Adrenal gland (tissue), 9 donors: ENCODE measurements at regions not wholly inside any gene's neighbourhood (a gene's known extent, or its start where the extent isn't known, plus 50 kb on each side); places are given as distances from the start of the nearest gene placed in this dataset.

Source experiments
- DNase-seq, 7 donors: peaks; one replicate each; pipeline ENCODE4 v3.0.0-alpha.2; 2019 to 2020
- H3K27ac ChIP-seq, 5 donors: fragments of 200-600 bp; sonication (generic) in 4 of 5; 1 replicate in 3 of 5; 2 replicates in 2 of 5; pipeline versions ENCODE4 v1.5.1 to v1.8.0; 2016 to 2020; ENCODE audit warnings: mild to moderate bottlenecking in 1 of 5
- H3K27me3 ChIP-seq: fragments of 200-600 bp; 2 replicates; pipeline ENCODE4 v1.8.0; 2021
- H3K36me3 ChIP-seq, 2 donors: fragments of 200-600 bp; replicated peaks in 1 of 2; 1 replicate in 1 of 2; 2 replicates in 1 of 2; pipeline versions ENCODE4 v1.5.1 to v1.8.0; 2018 to 2022
- H3K4me1 ChIP-seq, 2 donors: fragments of 200-600 bp; replicated peaks in 1 of 2; 1 replicate in 1 of 2; 2 replicates in 1 of 2; pipeline versions ENCODE4 v1.5.1 to v1.8.0; 2018 to 2021
- H3K4me3 ChIP-seq, 4 donors: fragments of 200-600 bp; sonication (generic) in 3 of 4; one replicate each; pipeline ENCODE4 v1.5.1; 2016 to 2018
- H3K9me3 ChIP-seq, 3 donors: fragments of 200-600 bp; sonication (generic) in 1 of 3; replicated peaks in 1 of 3; 1 replicate in 2 of 3; 2 replicates in 1 of 3; pipeline versions ENCODE4 v1.5.1 to v1.8.0; 2016 to 2021
- POLR2A ChIP-seq, 2 donors: fragments of 450-650 bp; IDR thresholded peaks; one replicate each; pipeline ENCODE4 v1.6.1; 2017; ENCODE audit warnings: antibody characterized with exemption in 2 of 2, mild to moderate bottlenecking in 2 of 2, moderate library complexity in 1 of 2
- WGBS, 4 donors: extraction: QIAGEN DNeasy Blood & Tissue Kit in 2 of 4; methylation state at CpG; one replicate each; pipeline versions ENCODE4 v1.1.5 to v1.1.7; 2013 to 2017; 5-methylcytosine and 5-hydroxymethylcytosine counted together
- intact Hi-C, 2 donors: fragments of 100-400 bp; cut with DNase I; formaldehyde crosslinking; loops; one replicate each; pipeline versions ENCODE4 v1.14.1 to v1.15.0; 2022 to 2023
- TF ChIP-seq, protein P1 (sequence below), 6 experiments: fragments of 450-650 bp in 4 of 6; fragments of 200-600 bp in 2 of 6; sonication (generic) in 1 of 6; IDR thresholded peaks; 1 replicate in 5 of 6; 2 replicates in 1 of 6; pipeline versions ENCODE4 v1.5.1 to v1.8.0; 2016 to 2021; ENCODE audit warnings: antibody characterized with exemption in 6 of 6, mild to moderate bottlenecking in 2 of 6, moderate library complexity in 1 of 6
- donor health status: healthy with polysubstance abuse.
- donor health status: Bipolar disorder and iron deficiency.
- donor health status: DM: yes; HTN: yes; CAD: no.
- donor health status: DM: no; HTN: no; CAD: no.
- donor health status: DM: no; HTN: no; CAD: no.

DNA sequence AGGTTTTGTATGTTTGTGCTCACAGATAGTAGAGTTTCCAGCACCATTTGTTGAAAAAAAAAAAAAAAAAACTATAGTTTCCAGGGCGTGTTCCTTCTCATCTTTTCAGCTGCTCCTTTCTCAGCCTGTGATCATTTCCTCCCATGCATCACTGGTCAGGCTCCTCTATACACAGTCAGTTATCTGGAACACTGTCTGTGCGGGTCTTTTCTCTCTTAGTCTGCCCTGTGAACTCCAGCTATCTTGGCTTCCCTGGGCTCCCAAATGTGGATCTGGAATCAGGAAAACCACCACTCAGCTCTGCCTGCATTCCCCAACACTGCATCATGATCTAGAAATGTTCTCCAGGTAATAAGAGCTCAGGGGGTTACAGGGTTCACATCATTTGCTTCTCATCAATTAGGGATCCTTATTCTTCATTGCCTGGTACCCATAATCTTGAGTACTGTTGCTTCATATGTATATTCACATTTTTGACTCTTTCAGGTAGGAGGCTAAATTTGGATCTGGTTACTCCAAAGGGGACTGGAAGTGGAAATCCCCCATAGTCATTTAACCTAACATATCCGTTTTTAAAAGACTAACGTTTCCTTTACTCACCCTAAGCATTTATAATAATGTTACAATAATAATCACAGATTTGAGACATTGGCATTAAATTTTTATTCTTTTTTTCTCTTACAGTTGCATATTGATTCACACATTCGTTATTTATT, 221.8 kb upstream of the KLF3 start:
- no peaks in the 10 kb centered on the region for H3K4me1 ChIP-seq
- no peak overlapping the region for H3K4me3 ChIP-seq
- no peak overlapping the region for H3K27ac ChIP-seq
- H3K9me3 ChIP-seq = no peaks in the 10 kb centered on the region
- no peaks in the 10 kb centered on the region for H3K27me3 ChIP-seq
- no peaks in the 10 kb centered on the region for H3K36me3 ChIP-seq
- no peak for DNase-seq
- intact Hi-C loops = no loop called here
- TF ChIP-seq, protein P1, sequence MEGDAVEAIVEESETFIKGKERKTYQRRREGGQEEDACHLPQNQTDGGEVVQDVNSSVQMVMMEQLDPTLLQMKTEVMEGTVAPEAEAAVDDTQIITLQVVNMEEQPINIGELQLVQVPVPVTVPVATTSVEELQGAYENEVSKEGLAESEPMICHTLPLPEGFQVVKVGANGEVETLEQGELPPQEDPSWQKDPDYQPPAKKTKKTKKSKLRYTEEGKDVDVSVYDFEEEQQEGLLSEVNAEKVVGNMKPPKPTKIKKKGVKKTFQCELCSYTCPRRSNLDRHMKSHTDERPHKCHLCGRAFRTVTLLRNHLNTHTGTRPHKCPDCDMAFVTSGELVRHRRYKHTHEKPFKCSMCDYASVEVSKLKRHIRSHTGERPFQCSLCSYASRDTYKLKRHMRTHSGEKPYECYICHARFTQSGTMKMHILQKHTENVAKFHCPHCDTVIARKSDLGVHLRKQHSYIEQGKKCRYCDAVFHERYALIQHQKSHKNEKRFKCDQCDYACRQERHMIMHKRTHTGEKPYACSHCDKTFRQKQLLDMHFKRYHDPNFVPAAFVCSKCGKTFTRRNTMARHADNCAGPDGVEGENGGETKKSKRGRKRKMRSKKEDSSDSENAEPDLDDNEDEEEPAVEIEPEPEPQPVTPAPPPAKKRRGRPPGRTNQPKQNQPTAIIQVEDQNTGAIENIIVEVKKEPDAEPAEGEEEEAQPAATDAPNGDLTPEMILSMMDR (IDR thresholded peaks at IDR 0.05) = no peak
- TF ChIP-seq POLR2A (IDR thresholded peaks at IDR 0.05) = no peak
- 74 to 78% (median 76%) methylated on average over 5 of the region's 5 CpGs for WGBS, 4 donors

DNA sequence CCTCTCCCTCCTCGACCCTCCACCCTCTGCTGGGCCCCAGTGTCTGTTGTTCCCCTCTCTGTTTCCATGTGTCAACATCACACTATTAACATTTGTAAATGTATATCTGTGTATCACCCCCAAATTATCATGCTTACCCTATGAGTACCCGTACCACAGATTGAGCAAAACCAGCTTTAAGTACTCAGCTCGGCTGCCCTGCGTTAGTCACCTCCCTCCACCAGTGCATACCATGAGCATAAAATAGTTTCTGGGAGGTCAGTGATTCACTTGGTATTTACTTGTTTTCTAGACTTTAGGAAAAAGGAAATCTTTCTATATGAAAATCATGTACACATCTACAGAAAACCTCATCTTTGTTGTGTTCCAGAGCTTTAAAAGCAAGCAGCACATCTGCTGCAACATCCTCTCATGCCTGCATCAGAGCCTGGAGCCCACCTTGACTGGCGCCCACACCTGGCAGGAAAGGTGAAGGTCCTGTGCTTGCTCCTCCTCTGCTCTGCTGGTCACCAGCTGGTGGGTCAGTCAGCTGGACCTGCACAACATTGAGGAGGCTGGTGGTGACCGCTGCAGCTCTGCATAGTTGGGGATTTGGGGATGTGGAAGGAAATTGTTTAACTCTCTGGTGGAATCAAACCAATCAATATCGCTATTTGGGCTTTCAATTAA, 214.4 kb upstream of the KLF3 start:
- no peak for TF ChIP-seq POLR2A (IDR thresholded peaks at IDR 0.05)
- TF ChIP-seq, protein P1 (IDR thresholded peaks at IDR 0.05) = no peak
- intact Hi-C loops = no loop called here
- H3K4me1 ChIP-seq = no peaks in the 10 kb centered on the region
- no peaks in the 10 kb centered on the region for H3K36me3 ChIP-seq
- DNase-seq = no peak
- H3K27ac ChIP-seq = no peak overlapping the region
- H3K9me3 ChIP-seq = no peaks in the 10 kb centered on the region
- 81 to 94% (median 90%) methylated on average over 7 of the region's 7 CpGs for WGBS, 4 donors
- no peak overlapping the region for H3K4me3 ChIP-seq
- H3K27me3 ChIP-seq = no peaks in the 10 kb centered on the region

DNA sequence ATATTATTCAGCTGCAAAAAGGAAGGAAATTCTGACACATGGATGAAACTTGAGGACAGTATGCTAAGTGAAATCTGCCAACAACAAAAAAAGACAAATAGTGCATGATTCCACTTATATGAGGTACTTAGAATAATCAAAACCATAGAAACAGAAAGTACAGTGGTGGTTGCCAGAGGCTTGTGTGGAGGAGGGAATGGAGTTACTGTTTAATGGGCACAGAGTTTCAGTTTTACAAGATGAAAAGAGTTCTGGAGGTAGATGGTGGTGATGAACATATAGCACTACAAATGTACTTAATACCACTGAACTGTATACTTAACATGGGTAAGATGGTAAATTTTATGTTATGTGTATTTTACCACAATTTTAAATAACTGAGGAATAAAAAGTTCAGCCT, 212.0 kb upstream of the KLF3 start:
- TF ChIP-seq, protein P1 (IDR thresholded peaks at IDR 0.05) = no peak
- TF ChIP-seq POLR2A (IDR thresholded peaks at IDR 0.05) = no peak
- H3K4me3 ChIP-seq = no peak overlapping the region
- H3K27me3 ChIP-seq = no peaks in the 10 kb centered on the region
- no peaks in the 10 kb centered on the region for H3K4me1 ChIP-seq
- no peaks in the 10 kb centered on the region for H3K9me3 ChIP-seq
- no peaks in the 10 kb centered on the region for H3K36me3 ChIP-seq
- no peak overlapping the region for H3K27ac ChIP-seq
- no peak for DNase-seq
- intact Hi-C loops = no loop called here

DNA sequence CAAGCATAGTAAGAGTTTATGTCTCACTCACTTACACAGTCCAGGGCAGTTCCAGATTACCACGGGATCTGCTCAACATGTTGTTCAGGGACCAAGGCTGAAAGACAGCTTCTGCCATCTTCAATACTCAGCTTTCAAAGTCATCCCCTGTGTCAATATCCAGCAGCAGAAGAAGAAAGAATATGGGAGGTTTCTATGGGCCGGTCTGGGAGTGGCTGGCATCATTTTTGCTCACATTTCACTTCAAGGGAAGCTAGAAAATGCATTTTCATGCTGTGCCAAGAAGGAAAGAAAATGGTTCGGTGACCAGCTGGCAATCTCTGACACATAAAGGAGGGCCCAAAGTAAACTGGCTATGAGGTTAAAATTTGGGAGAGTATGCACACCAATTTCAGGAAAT, 211.5 kb upstream of the KLF3 start:
- Histone ChIP-seq H3K4me3 (no peak overlapping the region), H3K27ac (no peak overlapping the region), H3K4me1 (no peaks in the 10 kb centered on the region), H3K36me3 (no peaks in the 10 kb centered on the region), H3K9me3 (no peaks in the 10 kb centered on the region), H3K27me3 (no peaks in the 10 kb centered on the region)
- intact Hi-C loops = no loop called here
- no peak for DNase-seq
- TF ChIP-seq, protein P1 (IDR thresholded peaks at IDR 0.05) = no peak
- no peak for TF ChIP-seq POLR2A (IDR thresholded peaks at IDR 0.05)
- WGBS, 4 donors = 73 to 93% (median 90%) methylated on average over 3 of the region's 3 CpGs
